A673 (cell line): ENCODE measurements at regions not wholly inside any gene's neighbourhood (a gene's known extent, or its start where the extent isn't known, plus 50 kb on each side); places are given as distances from the start of the nearest gene placed in this dataset.

Experiments
- BruUV-seq: library from RNA; stranded (reverse); fragments of 400-500 nt; replicated peaks from 2 replicates; lab custom pipeline; 2021; lab: Mats Ljungman, UMichigan
- CTCF ChIA-PET: fragments of 300-600 bp; sonication (Branson Sonifier 250); formaldehyde crosslinking; loops from one replicate; lab custom pipeline; 2022; ENCODE audit warnings: antibody characterized with exemption; lab: Charles Lee
- POLR2A ChIA-PET: fragments of 300-600 bp; sonication (Branson Sonifier 250); formaldehyde crosslinking; loops from one replicate; lab custom pipeline; 2022; ENCODE audit warnings: antibody characterized with exemption; ENCODE audit not compliant: low non-redundant PET; lab: Charles Lee
- DNase-seq: peaks from one replicate; pipeline ENCODE4 v3.0.0-alpha.2; 2015; ENCODE audit warnings: low spot score
- H3K27ac ChIP-seq: fragments of 200-600 bp; sonication (generic); 2 replicates; pipeline ENCODE4 v1.5.1; 2016; ENCODE audit warnings: mixed run types, low read depth, mild to moderate bottlenecking, mixed read lengths, antibody characterized with exemption, low read length; ENCODE audit not compliant: poor library complexity, severe bottlenecking
- H3K27me3 ChIP-seq: fragments of 200-600 bp; sonication (generic); replicated peaks from 2 replicates; pipeline ENCODE4 v1.6.1; 2017; ENCODE audit warnings: mixed run types, low read depth, mild to moderate bottlenecking, mixed read lengths, antibody characterized with exemption, low read length; ENCODE audit not compliant: insufficient read depth, poor library complexity
- H3K36me3 ChIP-seq: fragments of 200-600 bp; sonication (generic); 2 replicates; pipeline ENCODE4 v1.6.1; 2016; ENCODE audit warnings: mixed run types, mild to moderate bottlenecking, mixed read lengths, antibody characterized with exemption, low read length; ENCODE audit not compliant: insufficient read depth, poor library complexity, severe bottlenecking
- H3K4me1 ChIP-seq: fragments of 200-600 bp; sonication (generic); 2 replicates; pipeline ENCODE4 v1.6.1; 2017; ENCODE audit warnings: mixed run types, mild to moderate bottlenecking, mixed read lengths, antibody characterized with exemption, low read length; ENCODE audit not compliant: insufficient read depth, poor library complexity, severe bottlenecking
- H3K4me3 ChIP-seq: fragments of 200-600 bp; sonication (generic); 2 replicates; pipeline ENCODE4 v1.5.1; 2016; ENCODE audit warnings: low read depth, mixed run types, mild to moderate bottlenecking, mixed read lengths, low read length; ENCODE audit not compliant: poor library complexity, severe bottlenecking
- H3K9me3 ChIP-seq: fragments of 200-600 bp; sonication (generic); 2 replicates; pipeline ENCODE4 v1.6.1; 2016; ENCODE audit warnings: mixed run types, low read depth, mild to moderate bottlenecking, mixed read lengths, antibody characterized with exemption, low read length; ENCODE audit not compliant: poor library complexity, severe bottlenecking
- CTCF ChIP-seq: fragments of 300-800, 200-600 bp; sonication (generic); conservative IDR thresholded peaks from 2 replicates; pipeline ENCODE4 v1.5.1; 2017; ENCODE audit warnings: low read depth, mild to moderate bottlenecking, antibody characterized with exemption, low read length, moderate library complexity, mixed read lengths
- EZH2 ChIP-seq: fragments of 200-600 bp; sonication (generic); IDR thresholded peaks from 2 replicates; pipeline ENCODE4 v1.6.1; 2017; ENCODE audit warnings: borderline replicate concordance, low read depth, mild to moderate bottlenecking, mixed read lengths, antibody characterized with exemption, low read length; ENCODE audit not compliant: poor library complexity, severe bottlenecking
- intact Hi-C: fragments of 100-400 bp; cut with micrococcal nuclease; formaldehyde crosslinking; loops from one replicate; pipeline ENCODE4 v1.10.0; 2022; ENCODE audit not compliant: unreplicated experiment

DNA sequence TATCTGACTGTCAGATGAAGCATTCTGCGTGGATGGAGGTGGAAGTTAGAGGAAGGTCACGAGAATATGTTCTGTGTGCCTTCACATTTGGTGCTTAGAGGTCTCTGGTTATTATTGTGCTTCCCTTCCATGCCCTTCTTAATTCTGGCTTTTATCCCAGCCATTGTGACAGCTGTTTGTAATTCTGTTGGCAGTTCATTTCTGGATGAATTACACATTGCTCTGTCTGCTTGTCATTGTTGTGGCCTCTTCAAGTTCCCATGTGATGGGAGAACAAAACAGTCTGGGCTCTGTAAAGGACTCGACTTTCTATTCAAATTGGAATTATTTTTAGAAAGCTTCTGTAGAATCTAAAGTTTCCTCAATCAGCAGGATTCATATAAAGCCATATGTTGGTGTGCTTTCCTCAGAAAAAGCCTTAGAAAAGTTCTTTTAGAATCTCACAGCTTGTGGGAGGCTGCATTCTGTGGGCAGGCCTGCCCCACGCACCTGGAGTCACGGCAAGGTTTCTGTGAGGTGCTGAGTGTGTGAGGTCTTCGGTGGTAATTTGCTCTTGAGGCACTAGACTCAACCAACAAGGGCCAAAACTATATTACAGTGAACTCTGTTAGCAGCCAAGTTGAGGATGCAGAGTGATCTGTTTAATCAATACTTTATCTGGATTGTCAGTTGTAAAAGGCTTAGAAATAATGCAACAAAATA is 397.4 kb upstream of the AZI2 start:
- Histone ChIP-seq H3K36me3 (no peaks in the 10 kb centered on the region), H3K4me3 (no peak overlapping the region), H3K9me3 (no peaks in the 10 kb centered on the region), H3K4me1 (no peaks in the 10 kb centered on the region), H3K27me3 (no peaks in the 10 kb centered on the region), H3K27ac (no peak overlapping the region)
- no peak for TF ChIP-seq CTCF
- no peak for TF ChIP-seq EZH2
- no TSS peak for BruUV-seq
- POLR2A ChIA-PET: no interaction called here
- peak; percentile 1 for DNase-seq
- intact Hi-C loops: no loop called here
- CTCF ChIA-PET: no interaction called here

DNA sequence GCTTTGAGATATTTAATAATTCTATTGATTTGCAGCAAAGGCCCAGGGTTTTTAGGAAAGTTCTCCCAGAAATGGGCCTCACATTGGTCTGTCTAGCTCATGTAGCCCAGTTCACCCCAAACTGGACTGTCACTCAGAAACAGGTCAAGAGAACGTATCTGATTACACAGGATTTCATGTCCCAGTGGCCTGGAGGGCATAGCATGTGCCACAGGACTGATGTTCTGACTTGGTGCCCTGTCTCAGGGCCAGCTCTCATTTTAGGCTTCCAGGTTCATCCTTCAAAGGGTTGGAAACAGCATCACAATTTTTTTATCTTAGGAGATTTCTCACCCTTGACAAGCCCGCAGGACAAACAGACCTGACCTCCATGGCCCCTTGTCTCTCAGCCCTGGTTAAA is 398.4 kb upstream of the AZI2 start:
- BruUV-seq: no TSS peak
- ChIA-PET POLR2A (no interaction called here), CTCF (no interaction called here)
- H3K27ac ChIP-seq: no peak overlapping the region
- H3K36me3 ChIP-seq: no peaks in the 10 kb centered on the region
- DNase-seq: no peak
- intact Hi-C loops: no loop called here
- no peaks in the 10 kb centered on the region for H3K4me1 ChIP-seq
- TF ChIP-seq EZH2: no peak
- no peak for TF ChIP-seq CTCF
- H3K9me3 ChIP-seq: no peaks in the 10 kb centered on the region
- no peaks in the 10 kb centered on the region for H3K27me3 ChIP-seq
- no peak overlapping the region for H3K4me3 ChIP-seq

DNA sequence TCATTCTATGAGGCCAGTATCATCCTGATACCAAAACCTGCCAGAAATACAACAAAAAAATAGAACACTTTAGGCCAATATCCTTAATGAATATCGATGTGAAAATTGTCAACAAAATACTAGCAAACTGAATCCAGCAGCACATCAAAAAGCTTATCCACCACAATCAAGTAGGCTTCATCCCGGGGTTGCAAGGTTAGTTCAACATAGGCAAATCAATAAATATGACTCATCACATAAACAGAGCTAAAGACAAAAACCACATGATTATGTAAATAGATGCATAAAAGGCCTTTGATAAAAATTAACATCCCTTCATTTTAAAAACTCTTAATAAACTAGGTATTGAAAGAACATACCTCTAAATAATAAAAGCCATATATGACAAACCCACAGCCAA is 403.2 kb upstream of the AZI2 start:
- ChIA-PET CTCF (no interaction called here), POLR2A (no interaction called here)
- BruUV-seq: no TSS peak
- intact Hi-C loops: no loop called here
- H3K4me1 ChIP-seq: no peaks in the 10 kb centered on the region
- no peak overlapping the region for H3K27ac ChIP-seq
- H3K4me3 ChIP-seq: no peak overlapping the region
- TF ChIP-seq CTCF: no peak
- TF ChIP-seq EZH2: no peak
- no peaks in the 10 kb centered on the region for H3K36me3 ChIP-seq
- no peak for DNase-seq
- no peaks in the 10 kb centered on the region for H3K27me3 ChIP-seq
- H3K9me3 ChIP-seq: no peaks in the 10 kb centered on the region
